Panc1 (cell line): ENCODE measurements at regions not wholly inside any gene's neighbourhood (a gene's known extent, or its start where the extent isn't known, plus 50 kb on each side); places are given as distances from the start of the nearest gene placed in this dataset.

Source experiments
- ATAC-seq: fragments of 200-7000 bp; cut with Tn5 transposase; 2 replicates; pipeline ENCODE4 v1.9.1; 2020; ENCODE audit warnings: mild to moderate bottlenecking, moderate library complexity
- BruUV-seq: library from RNA; stranded (reverse); fragments of 400-500 nt; replicated peaks from 2 replicates; lab custom pipeline; 2021; lab: Mats Ljungman, UMichigan
- CTCF ChIA-PET: fragments of 300-600 bp; sonication (Branson Sonifier 250); formaldehyde crosslinking; loops from one replicate; lab custom pipeline; 2022; ENCODE audit warnings: antibody characterized with exemption; lab: Charles Lee
- POLR2A ChIA-PET: fragments of 300-600 bp; sonication (Branson Sonifier 250); formaldehyde crosslinking; loops from one replicate; lab custom pipeline; 2022; ENCODE audit warnings: antibody characterized with exemption; lab: Charles Lee
- DNase-seq: peaks from one replicate; pipeline ENCODE4 v3.0.0-alpha.2; 2010; ENCODE audit warnings: low read depth, low spot score
- H3K27ac ChIP-seq: 2 replicates; pipeline ENCODE4 v1.5.1; 2011; ENCODE audit warnings: mild to moderate bottlenecking, low read length, inconsistent platforms
- H3K27me3 ChIP-seq: fragments of 200-500 bp; sonication (Bioruptor generic); 2 replicates; pipeline ENCODE4 v1.6.0; 2014; ENCODE audit warnings: low read length, inconsistent platforms; ENCODE audit not compliant: control insufficient read depth, insufficient read depth
- H3K36me3 ChIP-seq: fragments of 200-500 bp; sonication (Bioruptor generic); 2 replicates; pipeline ENCODE4 v1.5.1; 2014; ENCODE audit warnings: inconsistent platforms, mild to moderate bottlenecking, low read length, moderate library complexity; ENCODE audit not compliant: control insufficient read depth, insufficient read depth
- H3K4me1 ChIP-seq: 2 replicates; pipeline ENCODE4 v1.5.1; 2011; ENCODE audit warnings: inconsistent platforms, mild to moderate bottlenecking, low read length, moderate library complexity; ENCODE audit not compliant: control insufficient read depth, insufficient read depth
- H3K4me3 ChIP-seq, 2 experiments: 2 replicates each; pipeline ENCODE4 v1.5.1; 2011 to 2012; ENCODE audit warnings: low read depth in 2 of 2, low read length in 2 of 2, mild to moderate bottlenecking in 2 of 2, inconsistent platforms in 1 of 2, moderate library complexity in 1 of 2
- H3K9me3 ChIP-seq: fragments of 200-500 bp; sonication (Bioruptor generic); 2 replicates; pipeline ENCODE4 v1.5.1; 2014; ENCODE audit warnings: low read depth, mild to moderate bottlenecking, inconsistent platforms, low read length, moderate library complexity; ENCODE audit not compliant: control insufficient read depth, insufficient read depth
- POLR2AphosphoS5 ChIP-seq: IDR thresholded peaks from 2 replicates; pipeline ENCODE4 v1.6.1; 2012; ENCODE audit warnings: mild to moderate bottlenecking, low read depth, low read length, moderate library complexity
- SIN3A ChIP-seq: IDR thresholded peaks from 2 replicates; pipeline ENCODE4 v1.6.1; 2012; ENCODE audit warnings: low read depth, mild to moderate bottlenecking, low read length, moderate library complexity, borderline replicate concordance; ENCODE audit not compliant: insufficient read depth
- TCF7L2 ChIP-seq: IDR thresholded peaks from 2 replicates; pipeline ENCODE4 v1.6.1; 2011; ENCODE audit warnings: mild to moderate bottlenecking, low read depth, low read length, inconsistent platforms
- in situ Hi-C: cut with HindIII; loops from 2 replicates; pipeline ENCODE4 v1.10.0; 2016; ENCODE audit warnings: low sequenced_read_pairs, low pct_unique_long_range_greater_than_20kb
- intact Hi-C: fragments of 100-400 bp; cut with micrococcal nuclease; formaldehyde crosslinking; loops from one replicate; pipeline ENCODE4 v1.10.0; 2022; ENCODE audit not compliant: unreplicated experiment
- TF ChIP-seq, protein P1 (sequence below): fragments of 450-650 bp; IDR thresholded peaks from 2 replicates; pipeline ENCODE4 v1.5.1; 2017; ENCODE audit warnings: mild to moderate bottlenecking
- TF ChIP-seq, protein P2 (sequence below), 2 experiments: IDR thresholded peaks; 2 replicates each; pipeline ENCODE4 v1.6.1; 2011 to 2012; ENCODE audit warnings: low read depth in 2 of 2, control low read depth in 1 of 2, low read length in 1 of 2, mild to moderate bottlenecking in 1 of 2, moderate library complexity in 1 of 2; ENCODE audit not compliant: insufficient read depth in 1 of 2

DNA sequence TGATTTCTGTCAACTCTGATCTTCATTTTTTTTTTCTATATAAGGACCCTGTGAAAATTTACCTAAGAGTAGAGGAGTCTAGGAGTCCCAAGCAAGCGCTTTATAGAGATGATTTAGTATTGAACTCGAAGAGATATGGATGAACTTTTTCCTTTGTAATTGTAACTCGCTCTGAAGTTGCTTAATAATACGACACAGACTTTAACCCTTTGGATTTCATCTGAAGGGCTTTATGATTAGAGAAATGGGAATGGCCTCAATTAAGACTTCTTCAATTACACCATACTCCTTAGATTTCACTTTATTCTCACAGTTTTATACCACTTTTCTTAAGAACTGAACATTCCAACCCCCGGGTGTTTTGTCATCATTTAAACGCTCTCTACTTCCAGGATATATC is 647.7 kb downstream of the HTR1A start:
- no TSS peak for BruUV-seq
- CTCF ChIA-PET: no interaction called here
- POLR2A ChIA-PET: no interaction called here
- H3K4me3 ChIP-seq: no peak overlapping the region
- ATAC-seq: no peak
- H3K36me3 ChIP-seq: no peaks in the 10 kb centered on the region
- TF ChIP-seq, protein P1, sequence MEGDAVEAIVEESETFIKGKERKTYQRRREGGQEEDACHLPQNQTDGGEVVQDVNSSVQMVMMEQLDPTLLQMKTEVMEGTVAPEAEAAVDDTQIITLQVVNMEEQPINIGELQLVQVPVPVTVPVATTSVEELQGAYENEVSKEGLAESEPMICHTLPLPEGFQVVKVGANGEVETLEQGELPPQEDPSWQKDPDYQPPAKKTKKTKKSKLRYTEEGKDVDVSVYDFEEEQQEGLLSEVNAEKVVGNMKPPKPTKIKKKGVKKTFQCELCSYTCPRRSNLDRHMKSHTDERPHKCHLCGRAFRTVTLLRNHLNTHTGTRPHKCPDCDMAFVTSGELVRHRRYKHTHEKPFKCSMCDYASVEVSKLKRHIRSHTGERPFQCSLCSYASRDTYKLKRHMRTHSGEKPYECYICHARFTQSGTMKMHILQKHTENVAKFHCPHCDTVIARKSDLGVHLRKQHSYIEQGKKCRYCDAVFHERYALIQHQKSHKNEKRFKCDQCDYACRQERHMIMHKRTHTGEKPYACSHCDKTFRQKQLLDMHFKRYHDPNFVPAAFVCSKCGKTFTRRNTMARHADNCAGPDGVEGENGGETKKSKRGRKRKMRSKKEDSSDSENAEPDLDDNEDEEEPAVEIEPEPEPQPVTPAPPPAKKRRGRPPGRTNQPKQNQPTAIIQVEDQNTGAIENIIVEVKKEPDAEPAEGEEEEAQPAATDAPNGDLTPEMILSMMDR: no peak
- no peak for TF ChIP-seq POLR2AphosphoS5
- TF ChIP-seq SIN3A: no peak
- TF ChIP-seq, protein P2, sequence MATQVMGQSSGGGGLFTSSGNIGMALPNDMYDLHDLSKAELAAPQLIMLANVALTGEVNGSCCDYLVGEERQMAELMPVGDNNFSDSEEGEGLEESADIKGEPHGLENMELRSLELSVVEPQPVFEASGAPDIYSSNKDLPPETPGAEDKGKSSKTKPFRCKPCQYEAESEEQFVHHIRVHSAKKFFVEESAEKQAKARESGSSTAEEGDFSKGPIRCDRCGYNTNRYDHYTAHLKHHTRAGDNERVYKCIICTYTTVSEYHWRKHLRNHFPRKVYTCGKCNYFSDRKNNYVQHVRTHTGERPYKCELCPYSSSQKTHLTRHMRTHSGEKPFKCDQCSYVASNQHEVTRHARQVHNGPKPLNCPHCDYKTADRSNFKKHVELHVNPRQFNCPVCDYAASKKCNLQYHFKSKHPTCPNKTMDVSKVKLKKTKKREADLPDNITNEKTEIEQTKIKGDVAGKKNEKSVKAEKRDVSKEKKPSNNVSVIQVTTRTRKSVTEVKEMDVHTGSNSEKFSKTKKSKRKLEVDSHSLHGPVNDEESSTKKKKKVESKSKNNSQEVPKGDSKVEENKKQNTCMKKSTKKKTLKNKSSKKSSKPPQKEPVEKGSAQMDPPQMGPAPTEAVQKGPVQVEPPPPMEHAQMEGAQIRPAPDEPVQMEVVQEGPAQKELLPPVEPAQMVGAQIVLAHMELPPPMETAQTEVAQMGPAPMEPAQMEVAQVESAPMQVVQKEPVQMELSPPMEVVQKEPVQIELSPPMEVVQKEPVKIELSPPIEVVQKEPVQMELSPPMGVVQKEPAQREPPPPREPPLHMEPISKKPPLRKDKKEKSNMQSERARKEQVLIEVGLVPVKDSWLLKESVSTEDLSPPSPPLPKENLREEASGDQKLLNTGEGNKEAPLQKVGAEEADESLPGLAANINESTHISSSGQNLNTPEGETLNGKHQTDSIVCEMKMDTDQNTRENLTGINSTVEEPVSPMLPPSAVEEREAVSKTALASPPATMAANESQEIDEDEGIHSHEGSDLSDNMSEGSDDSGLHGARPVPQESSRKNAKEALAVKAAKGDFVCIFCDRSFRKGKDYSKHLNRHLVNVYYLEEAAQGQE (IDR thresholded peaks at IDR 0.05; ENCODE audit: insufficient read depth in 1 of 2, low read depth in 2 of 2, low read length in 1 of 2): no peak
- no peak for TF ChIP-seq TCF7L2
- intact Hi-C loops: no loop called here
- in situ Hi-C loops: no loop called here
- H3K9me3 ChIP-seq: no peaks in the 10 kb centered on the region
- no peaks in the 10 kb centered on the region for H3K27me3 ChIP-seq
- no peak overlapping the region for H3K27ac ChIP-seq
- no peaks in the 10 kb centered on the region for H3K4me1 ChIP-seq
- DNase-seq: no peak

DNA sequence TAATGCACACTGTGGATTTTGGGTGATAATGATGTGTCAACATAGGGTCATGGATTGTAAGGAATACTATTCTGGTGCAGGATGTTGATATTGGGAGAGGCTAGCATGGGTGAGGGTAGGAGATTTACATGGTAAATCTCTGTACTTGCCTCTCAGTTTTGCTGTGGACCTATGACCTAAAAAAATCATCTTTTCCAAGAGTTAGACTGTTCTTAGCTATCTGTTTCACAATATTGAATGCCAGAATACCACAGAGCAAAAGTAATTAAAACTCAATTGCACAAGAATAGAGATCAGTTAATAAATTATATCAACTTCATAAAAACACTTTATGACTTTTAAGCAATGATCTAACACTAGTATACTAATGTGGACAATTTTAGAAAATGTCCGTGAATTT is 651.6 kb downstream of the HTR1A start:
- no peak for ATAC-seq
- Histone ChIP-seq H3K9me3 (peaks cover 2% of the 10 kb centered on the region; the same call in 1 of the 2 replicates), H3K4me1 (no peaks in the 10 kb centered on the region), H3K4me3 (no peak overlapping the region), H3K36me3 (no peaks in the 10 kb centered on the region), H3K27me3 (no peaks in the 10 kb centered on the region), H3K27ac (no peak overlapping the region)
- no peak for DNase-seq
- ChIA-PET POLR2A (no interaction called here), CTCF (no interaction called here)
- BruUV-seq: no TSS peak
- TF ChIP-seq POLR2AphosphoS5 (no peak), SIN3A (no peak), TCF7L2 (no peak)
- TF ChIP-seq, protein P1: no peak
- TF ChIP-seq, protein P2 (IDR thresholded peaks at IDR 0.05; ENCODE audit: insufficient read depth in 1 of 2, low read depth in 2 of 2, low read length in 1 of 2): no peak
- in situ Hi-C loops (no loop called here), intact Hi-C loops (no loop called here)
